Tibial artery (tissue), 4 donors: ENCODE measurements at regions not wholly inside any gene's neighbourhood (a gene's known extent, or its start where the extent isn't known, plus 50 kb on each side); places are given as distances from the start of the nearest gene placed in this dataset.

Experiments
- DNase-seq, 2 donors: peaks; one replicate each; pipeline ENCODE4 v3.0.0-alpha.2; 2019
- H3K27ac ChIP-seq, 2 donors: fragments of 200-600 bp; sonication (generic) in 1 of 2; 1 replicate in 1 of 2; 2 replicates in 1 of 2; pipeline ENCODE4 v1.5.1; 2018 to 2019; ENCODE audit warnings: mild to moderate bottlenecking in 1 of 2
- H3K27me3 ChIP-seq, 2 donors: fragments of 200-600 bp; sonication (generic) in 1 of 2; one replicate each; pipeline versions ENCODE4 v1.5.1 to v1.6.0; 2016 to 2019
- H3K36me3 ChIP-seq, 3 donors: fragments of 200-600 bp; sonication (generic) in 2 of 3; one replicate each; pipeline ENCODE4 v1.5.1; 2016 to 2019; ENCODE audit warnings: mild to moderate bottlenecking in 2 of 3
- H3K4me1 ChIP-seq, 4 donors: fragments of 200-600 bp; sonication (generic) in 2 of 4; 1 replicate in 3 of 4; 2 replicates in 1 of 4; pipeline ENCODE4 v1.5.1; 2016 to 2019
- H3K4me3 ChIP-seq, 2 donors: fragments of 200-600 bp; sonication (generic) in 1 of 2; 1 replicate in 1 of 2; 2 replicates in 1 of 2; pipeline ENCODE4 v1.5.1; 2018 to 2019; ENCODE audit warnings: mild to moderate bottlenecking in 2 of 2
- H3K9me3 ChIP-seq, 3 donors: fragments of 200-600 bp; sonication (generic) in 1 of 3; one replicate each; pipeline ENCODE4 v1.5.1; 2016 to 2019
- CTCF ChIP-seq, 2 experiments: fragments of 200-600 bp in 1 of 2; fragments of 450-650 bp in 1 of 2; IDR thresholded peaks; one replicate each; pipeline ENCODE4 v1.5.1; 2017 to 2019; ENCODE audit warnings: antibody characterized with exemption in 2 of 2, mild to moderate bottlenecking in 1 of 2, moderate library complexity in 1 of 2
- intact Hi-C: fragments of 100-400 bp; cut with DNase I; formaldehyde crosslinking; loops from one replicate; pipeline ENCODE4 v1.15.0; 2023; ENCODE audit warnings: low total_unique reads

- intact Hi-C loops = no loop called here
- peaks cover 0 to 8% of the 10 kb centered on the region in 2 donors for H3K27me3 ChIP-seq
- no peak for TF ChIP-seq CTCF (IDR thresholded peaks at IDR 0.05)
Observed at GRCh38 chr20:22687676-22688349, 103.4 kb upstream of the FOXA2 start.

GRCh38 chr20:22688485-22688884 is 104.1 kb upstream of the FOXA2 start:
- Histone ChIP-seq H3K27ac (no peak overlapping the region), H3K36me3 (no peaks in the 10 kb centered on the region), H3K4me1 (peaks cover 0 to 9% (median 5%) of the 10 kb centered on the region in 4 donors), H3K4me3 (no peak overlapping the region), H3K27me3 (peaks cover 0 to 4% of the 10 kb centered on the region in 2 donors), H3K9me3 (no peaks in the 10 kb centered on the region)
- intact Hi-C loops = no loop called here
- DNase-seq = no peak
- no peak for TF ChIP-seq CTCF (IDR thresholded peaks at IDR 0.05)

More at GRCh38 chr20:22687676-22688349, 103.4 kb upstream of the FOXA2 start:
- Histone ChIP-seq H3K27ac (no peak overlapping the region), H3K4me3 (no peak overlapping the region), H3K36me3 (no peaks in the 10 kb centered on the region), H3K9me3 (no peaks in the 10 kb centered on the region), H3K4me1 (peaks cover 0 to 9% (median 5%) of the 10 kb centered on the region in 4 donors)
- DNase-seq = no peak

- Histone ChIP-seq H3K27me3 (no peaks in the 10 kb centered on the region), H3K4me1 (peaks cover 0 to 9% (median 7%) of the 10 kb centered on the region in 4 donors), H3K9me3 (no peaks in the 10 kb centered on the region), H3K4me3 (no peak overlapping the region), H3K36me3 (no peaks in the 10 kb centered on the region), H3K27ac (no peak overlapping the region)
- intact Hi-C loops = no loop called here
- no peak for DNase-seq
- TF ChIP-seq CTCF (IDR thresholded peaks at IDR 0.05) = no peak
Observed at GRCh38 chr20:22689266-22689665, 104.9 kb upstream of the FOXA2 start.

GRCh38 chr20:22690000-22690399 is 105.6 kb upstream of the FOXA2 start:
- Histone ChIP-seq H3K27me3 (no peaks in the 10 kb centered on the region), H3K27ac (no peak overlapping the region), H3K36me3 (no peaks in the 10 kb centered on the region), H3K4me3 (no peak overlapping the region), H3K9me3 (no peaks in the 10 kb centered on the region), H3K4me1 (peaks cover 0 to 16% (median 10%) of the 10 kb centered on the region in 4 donors)
- no peak for TF ChIP-seq CTCF (IDR thresholded peaks at IDR 0.05)
- intact Hi-C loops = loop anchor here (5.0 to 10.0 kb wide), 3 partner anchors 105 to 542 kb away; partner anchors contain the start of gene THBD
- DNase-seq = no peak

- Histone ChIP-seq H3K27ac (no peak overlapping the region), H3K9me3 (no peaks in the 10 kb centered on the region), H3K27me3 (no peaks in the 10 kb centered on the region), H3K4me1 (peaks cover 0 to 22% (median 12%) of the 10 kb centered on the region in 4 donors), H3K4me3 (no peak overlapping the region), H3K36me3 (no peaks in the 10 kb centered on the region)
- intact Hi-C loops = loop anchor here (5.0 to 10.0 kb wide), 3 partner anchors 104 to 542 kb away; partner anchors contain the start of gene THBD
- DNase-seq = no peak
- TF ChIP-seq CTCF (IDR thresholded peaks at IDR 0.05) = no peak
Observed at GRCh38 chr20:22690616-22691179, 106.3 kb upstream of the FOXA2 start.
